Neural cell (in vitro differentiated cells): ENCODE measurements at regions not wholly inside any gene's neighbourhood (a gene's known extent, or its start where the extent isn't known, plus 50 kb on each side); places are given as distances from the start of the nearest gene placed in this dataset.

ENCODE experiments used
- H2AFZ ChIP-seq: fragments of 200-600, 300-800 bp; sonication (generic), shearing (Covaris generic); 2 replicates; pipeline ENCODE4 v1.6.0; 2014; ENCODE audit warnings: low read depth, mild to moderate bottlenecking, antibody characterized with exemption, low read length, moderate library complexity
- H3F3A ChIP-seq: fragments of 200-600 bp; shearing (Covaris generic); 2 replicates; pipeline ENCODE4 v1.6.1; 2016; ENCODE audit warnings: mild to moderate bottlenecking, moderate library complexity, mixed read lengths, antibody characterized with exemption, low read length; ENCODE audit not compliant: insufficient read depth, poor library complexity, severe bottlenecking
- H3K27ac ChIP-seq: fragments of 200-600, 300-800 bp; sonication (generic), shearing (Covaris generic); 2 replicates; pipeline ENCODE4 v1.5.1; 2014; ENCODE audit warnings: mild to moderate bottlenecking, low read length, moderate library complexity
- H3K27me3 ChIP-seq: fragments of 300-800, 200-600 bp; sonication (generic), shearing (Covaris generic); 2 replicates; pipeline ENCODE4 v1.6.0; 2014; ENCODE audit warnings: mild to moderate bottlenecking, low read depth, low read length, moderate library complexity; ENCODE audit not compliant: insufficient read depth
- H3K36me3 ChIP-seq: fragments of 300-800, 200-600 bp; sonication (generic), shearing (Covaris generic); 2 replicates; pipeline ENCODE4 v1.5.1; 2014; ENCODE audit warnings: mild to moderate bottlenecking, antibody characterized with exemption, low read length, moderate library complexity; ENCODE audit not compliant: insufficient read depth
- H3K4me2 ChIP-seq: fragments of 300-800, 200-600 bp; sonication (generic), shearing (Covaris generic); 2 replicates; pipeline ENCODE4 v1.6.0; 2014; ENCODE audit warnings: mild to moderate bottlenecking, low read length
- H3K4me3 ChIP-seq: fragments of 300-800, 200-600 bp; sonication (generic), shearing (Covaris generic); 2 replicates; pipeline ENCODE4 v1.5.1; 2014; ENCODE audit warnings: mild to moderate bottlenecking, low read length, moderate library complexity
- H3K79me2 ChIP-seq: fragments of 200-600 bp; shearing (Covaris generic); replicated peaks from 2 replicates; pipeline ENCODE4 v1.6.0; 2014; ENCODE audit warnings: mild to moderate bottlenecking, low read length, moderate library complexity; ENCODE audit not compliant: insufficient read depth
- H3K9ac ChIP-seq: fragments of 300-800, 200-600 bp; sonication (generic), shearing (Covaris generic); 2 replicates; pipeline ENCODE4 v1.6.1; 2016; ENCODE audit warnings: mild to moderate bottlenecking, low read length, mixed read lengths
- H3K9me2 ChIP-seq: fragments of 200-600 bp; shearing (Covaris generic); 2 replicates; pipeline ENCODE4 v1.6.1; 2016; ENCODE audit warnings: mild to moderate bottlenecking, low read length, mixed read lengths; ENCODE audit not compliant: insufficient read depth
- H3K9me3 ChIP-seq: fragments of 200-600, 300-800 bp; sonication (generic), shearing (Covaris generic); 2 replicates; pipeline ENCODE4 v1.6.1; 2016; ENCODE audit warnings: mild to moderate bottlenecking, mixed run types, low read length, moderate library complexity, mixed read lengths
- H4K20me1 ChIP-seq: fragments of 200-600 bp; shearing (Covaris generic); 2 replicates; pipeline ENCODE4 v1.6.1; 2016; ENCODE audit warnings: mild to moderate bottlenecking, mixed run types; ENCODE audit not compliant: insufficient read depth
- CTCF ChIP-seq: fragments of 450-650 bp; IDR thresholded peaks from 2 replicates; pipeline ENCODE4 v1.5.1; 2014; ENCODE audit warnings: antibody characterized with exemption, mild to moderate bottlenecking, moderate library complexity; ENCODE audit not compliant: poor library complexity, severe bottlenecking
- EP300 ChIP-seq: fragments of 450-650 bp; conservative IDR thresholded peaks from 2 replicates; pipeline ENCODE4 v1.6.1; 2014; ENCODE audit warnings: antibody characterized with exemption, mild to moderate bottlenecking, moderate library complexity; ENCODE audit not compliant: poor library complexity, severe bottlenecking
- EZH2 ChIP-seq: fragments of 200-600, 300-800 bp; shearing (Covaris generic), sonication (generic); IDR thresholded peaks from 2 replicates; pipeline ENCODE4 v1.6.1; 2014; ENCODE audit warnings: antibody characterized with exemption, low read length, borderline replicate concordance, mild to moderate bottlenecking; ENCODE audit not compliant: insufficient read depth, poor library complexity, severe bottlenecking
- MXI1 ChIP-seq: fragments of 450-650 bp; conservative IDR thresholded peaks from 2 replicates; pipeline ENCODE4 v1.6.1; 2014; ENCODE audit warnings: antibody characterized with exemption, mild to moderate bottlenecking; ENCODE audit not compliant: poor library complexity, severe bottlenecking
- POLR2AphosphoS5 ChIP-seq: IDR thresholded peaks from 2 replicates; pipeline ENCODE4 v1.6.1; 2012
- RAD21 ChIP-seq: fragments of 450-650 bp; conservative IDR thresholded peaks from 2 replicates; pipeline ENCODE4 v1.6.1; 2014; ENCODE audit warnings: antibody characterized with exemption, mild to moderate bottlenecking, moderate library complexity
- REST ChIP-seq: IDR thresholded peaks from 2 replicates; pipeline ENCODE4 v1.6.1; 2012; ENCODE audit warnings: borderline replicate concordance
- SMC3 ChIP-seq: fragments of 450-650 bp; conservative IDR thresholded peaks from 2 replicates; pipeline ENCODE4 v1.6.1; 2014; ENCODE audit warnings: antibody characterized with exemption, mild to moderate bottlenecking, moderate library complexity; ENCODE audit not compliant: poor library complexity
- TAF1 ChIP-seq: IDR thresholded peaks from 2 replicates; pipeline ENCODE4 v1.6.1; 2012; ENCODE audit warnings: low read depth

GRCh38 chr9:21533597-21533996, 51.5 kb upstream of the IFNE start:
- Histone ChIP-seq H3K36me3 (no peaks in the 10 kb centered on the region), H2AFZ (no peak overlapping the region), H3K9me3 (no peaks in the 10 kb centered on the region), H3K27me3 (no peaks in the 10 kb centered on the region), H3K27ac (no peak overlapping the region), H3K9me2 (no peaks in the 10 kb centered on the region), H3F3A (no peaks in the 10 kb centered on the region), H3K79me2 (no peaks in the 10 kb centered on the region), H3K4me3 (no peak overlapping the region), H4K20me1 (no peaks in the 10 kb centered on the region), H3K9ac (no peak overlapping the region), H3K4me2 (no peak overlapping the region)
- no peak for TF ChIP-seq TAF1
- no peak for TF ChIP-seq RAD21
- no peak for TF ChIP-seq REST
- TF ChIP-seq MXI1 = no peak
- no peak for TF ChIP-seq EP300
- no peak for TF ChIP-seq POLR2AphosphoS5
- TF ChIP-seq SMC3 = no peak
- TF ChIP-seq CTCF = no peak
- no peak for TF ChIP-seq EZH2

- H3K27ac ChIP-seq = no peak overlapping the region
- no peak overlapping the region for H3K9ac ChIP-seq
- H2AFZ ChIP-seq = no peak overlapping the region
- no peak overlapping the region for H3K4me3 ChIP-seq
- H3K4me2 ChIP-seq = no peak overlapping the region
- H3K27me3 ChIP-seq = no peaks in the 10 kb centered on the region
- H3F3A ChIP-seq = no peaks in the 10 kb centered on the region
- H3K36me3 ChIP-seq = no peaks in the 10 kb centered on the region
- no peak for TF ChIP-seq RAD21
- no peak for TF ChIP-seq MXI1
- no peaks in the 10 kb centered on the region for H3K79me2 ChIP-seq
- no peaks in the 10 kb centered on the region for H4K20me1 ChIP-seq
- H3K9me2 ChIP-seq = no peaks in the 10 kb centered on the region
- no peaks in the 10 kb centered on the region for H3K9me3 ChIP-seq
These were observed 53.3 kb upstream of the IFNE start for GRCh38 chr9:21535396-21535795.

- H3F3A ChIP-seq = no peaks in the 10 kb centered on the region
- H3K4me2 ChIP-seq = no peak overlapping the region
- TF ChIP-seq RAD21 (no peak), SMC3 (no peak), REST (no peak), EZH2 (no peak)
- H2AFZ ChIP-seq = no peak overlapping the region
- H3K79me2 ChIP-seq = no peaks in the 10 kb centered on the region
- H3K4me3 ChIP-seq = no peak overlapping the region
- H3K27ac ChIP-seq = no peak overlapping the region
- H3K9me2 ChIP-seq = no peaks in the 10 kb centered on the region
- H3K9me3 ChIP-seq = no peaks in the 10 kb centered on the region
- H3K36me3 ChIP-seq = no peaks in the 10 kb centered on the region
- H4K20me1 ChIP-seq = no peaks in the 10 kb centered on the region
- no peak overlapping the region for H3K9ac ChIP-seq
- H3K27me3 ChIP-seq = no peaks in the 10 kb centered on the region
These were observed 60.7 kb upstream of the IFNE start for GRCh38 chr9:21542787-21543186.
